Esophagus squamous epithelium (tissue), 4 donors: ENCODE measurements at regions not wholly inside any gene's neighbourhood (a gene's known extent, or its start where the extent isn't known, plus 50 kb on each side); places are given as distances from the start of the nearest gene placed in this dataset.

Experiments
- POLR2A ChIP-seq, 4 donors: fragments of 450-650 bp; IDR thresholded peaks; one replicate each; pipeline ENCODE4 v1.6.1; 2017; ENCODE audit warnings: antibody characterized with exemption in 4 of 4, mild to moderate bottlenecking in 4 of 4, moderate library complexity in 3 of 4
- TF ChIP-seq, protein P1 (sequence below), 6 experiments: fragments of 450-650 bp in 4 of 6; fragments of 200-600 bp in 2 of 6; sonication (generic) in 2 of 6; IDR thresholded peaks; one replicate each; pipeline ENCODE4 v1.5.1; 2016 to 2019; ENCODE audit warnings: antibody characterized with exemption in 6 of 6, mild to moderate bottlenecking in 4 of 6, moderate library complexity in 4 of 6

DNA sequence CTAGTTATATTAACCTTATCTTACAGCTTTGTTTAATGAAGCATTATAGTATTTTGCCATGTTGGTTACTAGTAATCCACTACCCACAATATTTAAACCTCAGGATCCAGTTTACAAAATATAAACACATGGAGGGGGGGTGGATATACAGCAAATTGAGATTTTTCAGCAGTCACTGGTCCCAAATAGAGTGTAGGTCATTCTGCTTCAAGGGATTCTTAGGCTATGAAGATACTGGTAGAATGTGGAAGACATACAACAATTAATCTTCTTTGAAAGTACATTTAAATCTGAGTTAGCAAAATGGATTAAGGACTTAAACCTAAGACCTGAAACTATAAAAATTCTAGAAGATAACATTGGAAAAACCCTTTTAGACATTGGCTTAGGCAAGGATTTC, 569.6 kb downstream of the ZNF674 start:
- TF ChIP-seq, protein P1, sequence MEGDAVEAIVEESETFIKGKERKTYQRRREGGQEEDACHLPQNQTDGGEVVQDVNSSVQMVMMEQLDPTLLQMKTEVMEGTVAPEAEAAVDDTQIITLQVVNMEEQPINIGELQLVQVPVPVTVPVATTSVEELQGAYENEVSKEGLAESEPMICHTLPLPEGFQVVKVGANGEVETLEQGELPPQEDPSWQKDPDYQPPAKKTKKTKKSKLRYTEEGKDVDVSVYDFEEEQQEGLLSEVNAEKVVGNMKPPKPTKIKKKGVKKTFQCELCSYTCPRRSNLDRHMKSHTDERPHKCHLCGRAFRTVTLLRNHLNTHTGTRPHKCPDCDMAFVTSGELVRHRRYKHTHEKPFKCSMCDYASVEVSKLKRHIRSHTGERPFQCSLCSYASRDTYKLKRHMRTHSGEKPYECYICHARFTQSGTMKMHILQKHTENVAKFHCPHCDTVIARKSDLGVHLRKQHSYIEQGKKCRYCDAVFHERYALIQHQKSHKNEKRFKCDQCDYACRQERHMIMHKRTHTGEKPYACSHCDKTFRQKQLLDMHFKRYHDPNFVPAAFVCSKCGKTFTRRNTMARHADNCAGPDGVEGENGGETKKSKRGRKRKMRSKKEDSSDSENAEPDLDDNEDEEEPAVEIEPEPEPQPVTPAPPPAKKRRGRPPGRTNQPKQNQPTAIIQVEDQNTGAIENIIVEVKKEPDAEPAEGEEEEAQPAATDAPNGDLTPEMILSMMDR (IDR thresholded peaks at IDR 0.05), result no peak
- TF ChIP-seq POLR2A (IDR thresholded peaks at IDR 0.05), result no peak
